SK-N-SH (cell line): ENCODE measurements at regions not wholly inside any gene's neighbourhood (a gene's known extent, or its start where the extent isn't known, plus 50 kb on each side); places are given as distances from the start of the nearest gene placed in this dataset.

Source experiments
- CTCF ChIA-PET: fragments of 300-600, 350-600 bp; formaldehyde crosslinking; extraction: SDS; loops from one replicate; lab custom pipeline; 2021; lab: Yijun Ruan, JAX
- POLR2A ChIA-PET: fragments of 350-600 bp; sonication (Branson Sonifier 250); formaldehyde crosslinking; extraction: SDS; loops from one replicate; lab custom pipeline; 2020; ENCODE audit warnings: antibody characterized with exemption, inconsistent platforms; lab: Yijun Ruan, JAX
- DNase-seq: peaks from one replicate; pipeline ENCODE4 v3.0.0; 2012
- H2AFZ ChIP-seq: fragments of 200-600 bp; sonication (generic); 2 replicates; pipeline ENCODE4 v1.8.1; 2016; ENCODE audit warnings: antibody characterized with exemption, mild to moderate bottlenecking, low read depth
- H3F3A ChIP-seq: fragments of 200-600 bp; sonication (generic); replicated peaks from 2 replicates; pipeline ENCODE3; 2016; ENCODE audit warnings: antibody characterized with exemption, mild to moderate bottlenecking; ENCODE audit not compliant: insufficient read depth
- H3K27ac ChIP-seq, 2 experiments: fragments of 200-500 bp in 1 of 2; fragments of 200-600 bp in 1 of 2; sonication (Bioruptor generic) in 1 of 2; sonication (generic), shearing (Covaris generic) in 1 of 2; 2 replicates each; pipeline versions ENCODE4 v1.5.1 to v1.6.1; 2014 to 2016; ENCODE audit warnings: low read depth in 2 of 2, inconsistent platforms in 1 of 2, low read length in 1 of 2, mild to moderate bottlenecking in 1 of 2, mixed read lengths in 1 of 2
- H3K27me3 ChIP-seq: fragments of 200-600 bp; sonication (generic), shearing (Covaris generic); 2 replicates; pipeline ENCODE4 v1.6.1; 2016; ENCODE audit warnings: mixed run types; ENCODE audit not compliant: insufficient read depth
- H3K36me3 ChIP-seq, 2 experiments: fragments of 200-500 bp in 1 of 2; fragments of 200-600 bp in 1 of 2; sonication (Bioruptor generic) in 1 of 2; sonication (generic) in 1 of 2; replicated peaks in 1 of 2; 2 replicates each; pipeline versions ENCODE3 to v1.5.1; 2014 to 2016; ENCODE audit warnings: low read length in 1 of 2, mild to moderate bottlenecking in 1 of 2; ENCODE audit not compliant: insufficient read depth in 2 of 2, control insufficient read depth in 1 of 2
- H3K4me1 ChIP-seq, 2 experiments: fragments of 200-500 bp in 1 of 2; fragments of 200-600 bp in 1 of 2; sonication (Bioruptor generic) in 1 of 2; sonication (generic), shearing (Covaris generic) in 1 of 2; 2 replicates each; pipeline versions ENCODE4 v1.5.1 to v1.6.1; 2014 to 2016; ENCODE audit warnings: low read depth in 1 of 2, low read length in 1 of 2, mixed run types in 1 of 2; ENCODE audit not compliant: insufficient read depth in 2 of 2, control insufficient read depth in 1 of 2
- H3K4me2 ChIP-seq: fragments of 200-600 bp; sonication (generic), shearing (Covaris generic); 2 replicates; pipeline ENCODE4 v1.6.1; 2017; ENCODE audit warnings: mixed run types
- H3K4me3 ChIP-seq, 2 experiments: fragments of 200-500 bp in 1 of 2; fragments of 200-600 bp in 1 of 2; sonication (Bioruptor generic) in 1 of 2; sonication (generic), shearing (Covaris generic) in 1 of 2; 2 replicates each; pipeline versions ENCODE4 v1.5.1 to v1.8.1; 2014 to 2016; ENCODE audit warnings: low read depth in 2 of 2, inconsistent platforms in 1 of 2, low read length in 1 of 2, mild to moderate bottlenecking in 1 of 2, mixed read lengths in 1 of 2, moderate library complexity in 1 of 2
- H3K79me2 ChIP-seq: fragments of 200-600 bp; sonication (generic); 2 replicates; pipeline ENCODE4 v1.8.1; 2017; ENCODE audit warnings: mild to moderate bottlenecking; ENCODE audit not compliant: insufficient read depth
- H3K9ac ChIP-seq: fragments of 200-600 bp; sonication (generic); 2 replicates; pipeline ENCODE4 v1.6.1; 2017; ENCODE audit warnings: mixed run types
- H3K9me2 ChIP-seq: fragments of 200-600 bp; sonication (generic); 2 replicates; pipeline ENCODE4 v1.6.1; 2017; ENCODE audit warnings: mixed run types
- H3K9me3 ChIP-seq: fragments of 200-600 bp; sonication (generic); 2 replicates; pipeline ENCODE4 v1.6.1; 2017; ENCODE audit warnings: mixed run types, mild to moderate bottlenecking, moderate library complexity
- H4K20me1 ChIP-seq: fragments of 200-600 bp; sonication (generic); 2 replicates; pipeline ENCODE4 v1.6.1; 2017; ENCODE audit warnings: mild to moderate bottlenecking, mixed run types; ENCODE audit not compliant: insufficient read depth
- FOXJ3 ChIP-seq: sonication (generic); formaldehyde crosslinking; IDR thresholded peaks from 2 replicates; pipeline ENCODE4 v1.5.1; 2020; ENCODE audit warnings: mild to moderate bottlenecking, missing genetic modification reagents
- GABPA ChIP-seq: IDR thresholded peaks from 2 replicates; pipeline ENCODE4 v1.4.0; 2012; ENCODE audit warnings: low read depth, mild to moderate bottlenecking
- IRF3 ChIP-seq: fragments of 150-350 bp; IDR thresholded peaks from 2 replicates; pipeline ENCODE4 v1.6.1; 2016; ENCODE audit warnings: mild to moderate bottlenecking, low read depth, low read length
- PBX3 ChIP-seq: IDR thresholded peaks from 2 replicates; pipeline ENCODE4; 2012
- RAD21 ChIP-seq: IDR thresholded peaks from 2 replicates; pipeline ENCODE4 v1.6.1; 2012; ENCODE audit warnings: mild to moderate bottlenecking, low read length
- RCOR1 ChIP-seq: fragments of 150-350 bp; IDR thresholded peaks from 2 replicates; pipeline ENCODE4 v1.6.1; 2017; ENCODE audit warnings: antibody characterized with exemption, low read length
- RFX5 ChIP-seq: IDR thresholded peaks from 2 replicates; pipeline ENCODE4 v1.6.1; 2012; ENCODE audit warnings: mild to moderate bottlenecking, improper control_type of control experiment, low read length
- RXRA ChIP-seq: IDR thresholded peaks from 2 replicates; pipeline ENCODE4 v1.4.0; 2012; ENCODE audit warnings: low read depth, mild to moderate bottlenecking, borderline replicate concordance
- SIN3A ChIP-seq: IDR thresholded peaks from 2 replicates; pipeline ENCODE4 v1.6.1; 2012; ENCODE audit warnings: low read depth, mild to moderate bottlenecking, low read length, moderate library complexity, borderline replicate concordance
- SMC3 ChIP-seq: IDR thresholded peaks from 2 replicates; pipeline ENCODE4 v1.6.1; 2012; ENCODE audit warnings: low read depth, low read length, improper control_type of control experiment
- TAF1 ChIP-seq: IDR thresholded peaks from 2 replicates; pipeline ENCODE4 v1.6.1; 2012; ENCODE audit warnings: low read depth, mild to moderate bottlenecking, low read length, moderate library complexity, borderline replicate concordance
- TCF12 ChIP-seq: IDR thresholded peaks from 2 replicates; pipeline ENCODE4 v1.4.0; 2012
- WGBS: methylation state at CpG from one replicate; pipeline ENCODE4 v1.1.6; 2017; ENCODE audit warnings: low lambda C conversion rate; 5-methylcytosine and 5-hydroxymethylcytosine counted together
- TF ChIP-seq, protein P1 (sequence below): IDR thresholded peaks from 2 replicates; pipeline ENCODE4 v1.4.0; 2012; ENCODE audit warnings: low read depth
- TF ChIP-seq, protein P2 (sequence below): IDR thresholded peaks from 2 replicates; pipeline ENCODE4 v1.4.0; 2012; ENCODE audit warnings: low read depth, borderline replicate concordance

- Histone ChIP-seq H2AFZ (no peak overlapping the region), H3K27me3 (no peaks in the 10 kb centered on the region), H3K79me2 (no peaks in the 10 kb centered on the region), H3K27ac (peak overlapping the region in 1 of 2 experiments; percentile 71; a peak in 2 of 4 replicates), H3F3A (no peaks in the 10 kb centered on the region), H3K9ac (no peak overlapping the region), H3K36me3 (no peaks in the 10 kb centered on the region), H4K20me1 (no peaks in the 10 kb centered on the region), H3K4me3 (no peak overlapping the region), H3K4me1 (peaks cover 0 to 6% of the 10 kb centered on the region in 2 experiments; a peak in 2 of 4 replicates), H3K9me2 (no peaks in the 10 kb centered on the region), H3K4me2 (no peak overlapping the region), H3K9me3 (no peaks in the 10 kb centered on the region)
- CTCF ChIA-PET, result interaction anchor here (1.4 to 1.5 kb wide), 2 partner anchors 11 to 284 kb away, joined by 3 to 7 read pairs; no protein-coding TSS in a partner anchor
- DNase-seq, result no peak
- WGBS, result 6% methylated on average over 1 of the region's 1 CpG
- TF ChIP-seq SMC3, result no peak
- TF ChIP-seq, protein P1, sequence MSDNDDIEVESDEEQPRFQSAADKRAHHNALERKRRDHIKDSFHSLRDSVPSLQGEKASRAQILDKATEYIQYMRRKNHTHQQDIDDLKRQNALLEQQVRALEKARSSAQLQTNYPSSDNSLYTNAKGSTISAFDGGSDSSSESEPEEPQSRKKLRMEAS, result no peak
- no peak for TF ChIP-seq IRF3
- TF ChIP-seq, protein P2, sequence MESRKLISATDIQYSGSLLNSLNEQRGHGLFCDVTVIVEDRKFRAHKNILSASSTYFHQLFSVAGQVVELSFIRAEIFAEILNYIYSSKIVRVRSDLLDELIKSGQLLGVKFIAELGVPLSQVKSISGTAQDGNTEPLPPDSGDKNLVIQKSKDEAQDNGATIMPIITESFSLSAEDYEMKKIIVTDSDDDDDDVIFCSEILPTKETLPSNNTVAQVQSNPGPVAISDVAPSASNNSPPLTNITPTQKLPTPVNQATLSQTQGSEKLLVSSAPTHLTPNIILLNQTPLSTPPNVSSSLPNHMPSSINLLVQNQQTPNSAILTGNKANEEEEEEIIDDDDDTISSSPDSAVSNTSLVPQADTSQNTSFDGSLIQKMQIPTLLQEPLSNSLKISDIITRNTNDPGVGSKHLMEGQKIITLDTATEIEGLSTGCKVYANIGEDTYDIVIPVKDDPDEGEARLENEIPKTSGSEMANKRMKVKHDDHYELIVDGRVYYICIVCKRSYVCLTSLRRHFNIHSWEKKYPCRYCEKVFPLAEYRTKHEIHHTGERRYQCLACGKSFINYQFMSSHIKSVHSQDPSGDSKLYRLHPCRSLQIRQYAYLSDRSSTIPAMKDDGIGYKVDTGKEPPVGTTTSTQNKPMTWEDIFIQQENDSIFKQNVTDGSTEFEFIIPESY, result no peak
- no peak for TF ChIP-seq RAD21
- no peak for TF ChIP-seq PBX3
- no peak for TF ChIP-seq FOXJ3 (CRISPR knock-in tag)
- no peak for TF ChIP-seq GABPA
- TF ChIP-seq RXRA, result no peak
- no peak for TF ChIP-seq RFX5
- no peak for TF ChIP-seq TCF12
- TF ChIP-seq TAF1, result no peak
- TF ChIP-seq SIN3A, result no peak
- no peak for TF ChIP-seq RCOR1
- POLR2A ChIA-PET, result interaction anchor here (1.2 kb wide), 1 partner anchor 194 kb away, joined by 3 read pairs; no protein-coding TSS in a partner anchor
Measured at GRCh38 chr5:75890546-75890945, 173.3 kb upstream of the POC5 start.
